ENCODE measurements at regions not wholly inside any gene's neighbourhood (a gene's known extent, or its start where the extent isn't known, plus 50 kb on each side); places are given as distances from the start of the nearest gene placed in this dataset.

DNA sequence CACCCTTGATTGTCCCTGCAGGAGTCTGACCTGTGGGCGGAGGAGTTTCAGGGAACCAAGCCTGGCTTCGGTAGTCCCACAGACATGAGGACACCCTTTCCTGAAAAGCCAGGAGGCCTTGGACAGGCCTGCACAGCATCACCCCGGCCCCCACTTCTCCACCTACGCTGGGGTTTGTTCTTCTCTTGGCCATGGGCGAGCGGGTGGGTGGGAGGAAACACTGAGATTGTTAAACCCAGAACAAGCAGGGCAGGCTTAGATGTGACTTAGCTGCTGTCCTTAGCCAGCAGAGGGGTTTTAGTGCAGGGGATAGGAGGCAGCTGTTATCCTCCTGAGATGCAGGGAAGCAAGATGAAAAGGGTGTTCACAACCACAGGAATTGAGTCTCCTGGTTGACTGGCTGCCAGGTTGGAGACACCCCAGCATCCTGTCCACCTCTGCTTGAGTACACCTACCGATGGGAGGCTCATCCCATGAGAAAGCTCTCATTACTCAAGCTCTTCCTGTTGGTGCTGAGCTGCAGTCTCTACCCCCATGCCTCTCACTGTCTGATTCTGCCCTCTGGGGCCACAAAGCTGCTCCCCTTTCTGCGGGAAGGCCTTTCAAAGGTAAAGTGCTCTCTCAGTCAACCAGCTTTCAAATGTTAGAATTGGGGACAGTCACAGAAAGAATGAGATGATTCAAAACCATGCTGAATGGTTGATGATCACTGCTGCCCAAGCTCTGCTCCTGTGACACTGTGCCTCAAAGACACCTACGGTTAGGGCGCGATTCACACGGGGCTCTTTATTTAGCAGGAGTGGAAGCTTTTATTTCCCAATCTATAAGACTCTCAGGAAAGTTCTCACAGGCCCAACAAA lies 86.3 kb downstream of the IRF2BPL start:
- no peak for TF ChIP-seq POLR2AphosphoS5 (IDR thresholded peaks at IDR 0.05; ENCODE audit: low read depth, low read length)
- no peak for TF ChIP-seq RAD21 (IDR thresholded peaks at IDR 0.05; ENCODE audit: low read length)
- no peak for TF ChIP-seq EZH2phosphoT487 (IDR thresholded peaks at IDR 0.05; ENCODE audit: borderline replicate concordance, low read depth)
- TF ChIP-seq, protein P1, sequence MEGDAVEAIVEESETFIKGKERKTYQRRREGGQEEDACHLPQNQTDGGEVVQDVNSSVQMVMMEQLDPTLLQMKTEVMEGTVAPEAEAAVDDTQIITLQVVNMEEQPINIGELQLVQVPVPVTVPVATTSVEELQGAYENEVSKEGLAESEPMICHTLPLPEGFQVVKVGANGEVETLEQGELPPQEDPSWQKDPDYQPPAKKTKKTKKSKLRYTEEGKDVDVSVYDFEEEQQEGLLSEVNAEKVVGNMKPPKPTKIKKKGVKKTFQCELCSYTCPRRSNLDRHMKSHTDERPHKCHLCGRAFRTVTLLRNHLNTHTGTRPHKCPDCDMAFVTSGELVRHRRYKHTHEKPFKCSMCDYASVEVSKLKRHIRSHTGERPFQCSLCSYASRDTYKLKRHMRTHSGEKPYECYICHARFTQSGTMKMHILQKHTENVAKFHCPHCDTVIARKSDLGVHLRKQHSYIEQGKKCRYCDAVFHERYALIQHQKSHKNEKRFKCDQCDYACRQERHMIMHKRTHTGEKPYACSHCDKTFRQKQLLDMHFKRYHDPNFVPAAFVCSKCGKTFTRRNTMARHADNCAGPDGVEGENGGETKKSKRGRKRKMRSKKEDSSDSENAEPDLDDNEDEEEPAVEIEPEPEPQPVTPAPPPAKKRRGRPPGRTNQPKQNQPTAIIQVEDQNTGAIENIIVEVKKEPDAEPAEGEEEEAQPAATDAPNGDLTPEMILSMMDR (IDR thresholded peaks at IDR 0.05): no peak
- TF ChIP-seq, protein P2, sequence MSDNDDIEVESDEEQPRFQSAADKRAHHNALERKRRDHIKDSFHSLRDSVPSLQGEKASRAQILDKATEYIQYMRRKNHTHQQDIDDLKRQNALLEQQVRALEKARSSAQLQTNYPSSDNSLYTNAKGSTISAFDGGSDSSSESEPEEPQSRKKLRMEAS (IDR thresholded peaks at IDR 0.05; ENCODE audit: low read depth): no peak
- no peak for TF ChIP-seq NFIC (IDR thresholded peaks at IDR 0.05; ENCODE audit: borderline replicate concordance)
